Activated T-cell treated with anti-CD3 and anti-CD28 coated beads for 1 hour (primary cell): ENCODE measurements at regions not wholly inside any gene's neighbourhood (a gene's known extent, or its start where the extent isn't known, plus 50 kb on each side); places are given as distances from the start of the nearest gene placed in this dataset.

ENCODE experiments used
- DNase-seq: peaks from one replicate; pipeline ENCODE4 v3.0.0-alpha.2; 2020; ENCODE audit warnings: low read depth

DNA sequence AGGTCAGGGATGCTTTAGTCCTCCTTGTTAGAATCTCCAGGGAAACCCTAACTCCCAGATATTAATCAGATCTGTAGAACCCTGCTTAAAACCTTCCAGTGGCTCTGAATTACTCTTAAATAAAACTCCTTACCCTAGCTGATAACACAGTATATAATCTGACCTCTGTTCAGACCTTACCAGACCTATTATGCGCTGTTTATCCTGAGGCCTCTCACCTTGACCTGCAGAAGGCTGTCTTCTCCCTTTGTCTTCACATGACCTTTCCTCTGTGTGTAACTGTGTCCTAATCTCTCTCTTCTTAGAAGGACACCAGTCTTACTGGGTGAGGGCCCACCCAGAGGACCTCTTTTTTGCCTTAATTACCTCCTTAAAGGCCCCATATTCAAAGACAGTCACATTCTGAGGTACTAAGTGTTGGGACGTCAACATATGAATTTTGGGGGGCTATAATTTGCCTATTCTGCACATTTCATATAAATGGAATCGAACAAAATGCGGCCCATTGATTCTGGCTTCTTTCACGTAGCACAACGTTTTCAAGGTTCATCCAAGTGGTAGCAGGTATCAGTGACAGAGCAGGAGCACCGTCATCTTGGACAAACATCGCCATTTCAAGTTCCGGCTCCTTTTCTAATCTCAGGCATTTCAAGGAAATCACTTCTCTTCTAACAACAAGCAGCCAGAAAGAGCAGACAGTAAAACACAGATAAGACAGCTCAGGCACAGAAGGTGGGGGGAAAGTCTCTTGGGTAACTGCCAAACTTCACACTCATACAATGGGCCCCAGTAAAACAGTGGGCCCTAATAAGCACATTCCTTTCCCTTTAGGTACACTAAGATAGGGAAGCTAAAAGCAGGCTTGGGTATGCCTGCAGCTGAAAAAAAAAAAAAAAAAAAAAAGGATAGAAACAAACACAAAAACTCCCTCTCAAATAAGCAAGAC, 200.2 kb upstream of the NUDT4 start:
- no peak for DNase-seq

DNA sequence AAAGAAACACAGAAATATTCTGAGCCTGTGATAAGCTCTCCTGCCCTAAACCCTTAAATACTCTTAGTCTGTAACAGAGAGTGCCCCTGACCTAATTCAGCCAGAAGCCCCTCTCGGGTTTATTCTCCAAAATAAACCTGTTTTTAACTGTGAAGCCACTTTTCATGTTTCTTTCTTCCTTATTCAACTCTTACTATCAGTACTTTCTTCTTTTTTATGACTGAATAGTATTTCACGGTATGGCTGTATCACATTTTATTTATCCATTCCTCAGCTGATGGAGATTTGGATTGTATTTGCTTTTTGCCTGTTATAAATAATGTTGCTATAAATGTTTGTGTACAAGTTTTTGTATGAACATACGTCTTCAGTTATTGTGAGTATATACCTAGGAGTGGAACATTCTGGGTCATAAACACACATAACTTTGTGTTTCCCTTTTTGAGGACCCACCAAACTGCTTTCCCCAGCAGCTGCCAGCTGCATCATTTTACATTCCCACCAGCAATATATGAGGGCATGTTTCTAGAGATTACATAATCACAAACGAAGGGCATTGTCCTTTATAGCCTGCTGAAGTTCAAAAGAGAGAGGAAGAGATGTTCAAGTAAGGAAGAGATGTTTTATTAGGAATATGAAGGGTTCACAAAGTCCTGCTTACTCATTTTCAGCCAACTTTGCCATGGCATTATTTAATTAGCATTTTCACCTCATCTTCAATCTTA, 199.4 kb upstream of the NUDT4 start:
- DNase-seq: no peak

DNA sequence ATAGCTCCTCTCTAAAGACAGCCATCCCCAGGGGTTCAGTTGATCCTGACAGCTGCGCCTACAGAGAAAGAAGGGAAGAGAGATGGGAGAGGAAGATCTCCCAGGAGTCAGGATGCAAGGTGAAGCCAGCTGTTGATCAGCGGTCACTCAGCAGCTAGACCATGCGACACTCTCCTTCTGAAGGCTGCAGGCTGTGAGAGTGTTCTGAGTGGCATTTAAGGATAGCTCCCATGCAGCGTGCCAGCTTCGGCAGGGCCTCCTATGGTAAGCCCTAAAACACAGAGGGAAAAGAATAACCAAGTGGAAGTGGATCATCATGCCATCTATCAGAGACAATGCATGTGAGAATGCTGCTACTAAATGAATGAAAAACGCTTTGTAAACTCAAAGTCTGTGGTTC, 197.9 kb upstream of the NUDT4 start:
- DNase-seq: no peak

DNA sequence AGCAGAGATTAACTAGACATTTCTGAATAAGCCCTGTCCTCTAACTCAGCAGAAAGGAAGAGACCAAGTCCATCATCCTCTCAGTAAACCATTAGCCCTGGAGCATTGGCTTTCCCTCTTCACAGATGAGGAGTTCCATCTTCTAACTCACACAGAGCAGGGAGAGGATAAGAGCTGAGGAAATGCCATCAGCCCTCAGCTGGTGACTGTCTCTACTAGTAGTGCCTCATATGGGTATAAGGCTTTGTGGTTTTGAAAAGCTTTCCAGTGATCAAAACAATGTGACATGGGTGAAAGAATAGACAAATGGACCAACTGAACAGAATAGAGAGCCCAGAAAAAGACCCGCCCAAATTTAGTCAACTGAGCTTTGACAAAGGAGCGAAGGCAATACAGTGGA, 197.2 kb upstream of the NUDT4 start:
- no peak for DNase-seq

DNA sequence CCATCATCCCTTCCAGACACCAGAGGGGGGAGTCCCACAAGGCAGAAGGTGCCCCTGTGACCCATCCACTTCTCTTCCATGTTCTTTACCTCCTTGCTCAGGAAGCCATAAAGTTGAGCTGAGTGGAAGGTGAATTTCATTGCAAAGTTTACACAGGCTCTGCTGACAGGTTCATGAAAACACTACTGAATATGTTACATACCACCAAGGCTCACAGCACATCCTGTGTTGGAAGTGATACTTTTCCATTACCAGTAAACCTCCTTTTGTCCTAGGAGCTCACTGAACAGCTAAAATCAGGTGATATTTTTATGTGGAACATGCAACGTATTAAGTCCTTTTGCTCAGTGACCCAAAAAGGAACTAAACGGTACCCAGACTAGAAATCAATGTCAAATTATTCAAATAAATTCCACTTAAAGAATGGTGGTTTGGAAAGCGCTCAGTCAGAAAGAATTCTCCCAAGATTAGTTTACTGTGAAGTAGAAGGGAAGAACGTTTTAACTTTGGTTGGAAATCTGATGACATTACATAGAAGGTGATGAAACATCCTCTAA, 196.2 kb upstream of the NUDT4 start:
- no peak for DNase-seq

DNA sequence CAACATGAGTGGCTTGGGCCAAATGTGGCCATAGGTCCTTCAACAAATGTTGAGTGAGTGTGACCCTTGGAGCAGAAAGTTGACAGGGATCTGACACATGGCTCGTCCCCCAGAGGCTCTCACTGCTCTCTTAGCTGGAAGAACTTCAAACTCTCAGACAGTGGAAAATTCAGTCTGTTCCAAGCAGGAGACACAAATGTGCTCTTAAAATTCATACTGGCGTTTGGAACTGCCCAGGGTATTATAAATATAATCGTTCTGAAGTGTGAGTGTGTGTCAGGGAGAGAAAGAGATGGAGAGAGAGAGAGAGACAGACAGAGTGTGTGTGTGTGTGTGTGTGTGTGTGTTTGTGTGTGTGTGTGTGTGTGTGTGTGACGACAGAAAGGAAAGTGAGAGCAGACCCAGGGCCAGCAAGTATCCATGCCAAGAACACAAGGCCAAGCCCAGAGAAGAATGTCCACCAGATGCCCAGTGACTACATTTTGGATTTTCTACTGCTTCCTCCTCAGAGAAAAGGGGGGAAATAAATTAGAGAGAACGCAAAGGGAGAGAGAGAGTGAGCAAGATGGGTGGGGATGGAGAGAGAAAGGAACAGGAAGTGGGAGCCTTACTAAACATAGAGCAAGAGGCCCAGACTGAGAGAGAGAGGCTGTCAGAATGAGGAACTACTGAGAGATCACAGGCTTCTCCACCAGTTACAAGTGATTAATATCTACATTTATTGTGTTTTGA, 193.6 kb upstream of the NUDT4 start:
- no peak for DNase-seq

DNA sequence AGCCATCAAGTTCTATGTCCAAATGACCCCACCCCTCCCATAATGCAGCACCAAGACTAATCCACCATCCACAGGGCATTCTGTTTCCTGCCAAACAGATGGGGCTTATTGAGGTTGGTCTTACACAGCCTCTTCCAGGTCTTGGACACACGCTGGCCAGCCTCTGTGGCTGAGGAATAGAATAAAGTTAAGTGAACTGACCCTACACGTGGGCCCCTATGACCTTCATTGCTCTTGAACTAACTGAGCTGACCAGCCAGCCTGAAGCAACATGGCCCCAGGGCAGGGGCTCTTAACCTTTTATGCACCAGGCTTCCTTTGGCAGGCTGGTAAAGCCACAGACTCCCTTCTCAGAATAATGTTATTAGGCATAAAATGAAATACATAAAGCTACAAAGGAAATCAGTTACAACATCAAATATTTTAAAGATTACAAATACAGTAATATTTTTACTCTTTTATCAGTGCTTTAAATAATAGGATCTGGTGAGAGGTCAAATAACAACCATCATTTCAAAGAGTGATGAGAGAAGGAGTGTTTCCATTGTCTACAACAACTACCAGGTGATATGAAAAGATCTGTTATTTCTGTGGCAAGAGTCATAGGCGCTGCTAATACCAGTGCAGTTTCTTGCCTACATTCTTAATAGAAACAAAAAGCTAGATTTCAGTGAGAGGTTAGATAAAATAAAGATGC, 192.9 kb upstream of the NUDT4 start:
- no peak for DNase-seq

DNA sequence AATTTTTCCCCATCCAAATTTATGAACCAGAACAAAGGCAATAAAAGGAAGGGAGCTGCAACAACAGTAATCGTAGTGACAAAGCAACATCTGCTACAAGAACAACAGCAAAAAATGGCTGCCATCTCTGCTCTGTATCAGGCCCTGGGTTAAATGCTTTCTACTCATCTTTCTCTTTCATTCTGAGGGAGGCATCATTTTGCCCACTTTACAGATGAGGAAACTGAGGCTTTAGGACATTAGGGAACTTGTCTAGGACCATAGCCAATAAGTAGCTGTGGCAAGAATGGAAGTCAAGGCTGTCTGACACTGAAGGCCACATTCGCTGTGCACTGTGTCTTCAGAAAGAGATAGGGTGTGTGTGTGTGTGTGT, 192.4 kb upstream of the NUDT4 start:
- DNase-seq: no peak

DNA sequence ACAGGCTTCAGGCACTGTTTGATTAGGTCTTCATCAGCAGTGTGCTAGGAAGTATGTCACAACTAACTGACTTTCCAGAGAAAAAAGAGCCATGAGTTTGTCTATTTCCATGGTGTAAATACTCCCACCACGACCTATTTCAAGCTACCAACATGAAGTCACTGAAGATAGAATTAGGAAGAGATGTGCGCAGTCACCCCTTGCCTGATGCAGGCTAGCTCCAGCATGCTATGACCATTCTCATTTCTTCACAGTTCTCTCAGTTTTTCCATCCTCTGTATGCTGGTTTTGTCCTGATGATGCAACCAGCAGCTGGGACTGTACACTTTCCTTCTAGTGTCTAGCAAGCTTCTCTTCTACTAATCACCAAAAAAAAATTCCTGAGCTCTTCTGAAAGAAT, 191.6 kb upstream of the NUDT4 start:
- no peak for DNase-seq

DNA sequence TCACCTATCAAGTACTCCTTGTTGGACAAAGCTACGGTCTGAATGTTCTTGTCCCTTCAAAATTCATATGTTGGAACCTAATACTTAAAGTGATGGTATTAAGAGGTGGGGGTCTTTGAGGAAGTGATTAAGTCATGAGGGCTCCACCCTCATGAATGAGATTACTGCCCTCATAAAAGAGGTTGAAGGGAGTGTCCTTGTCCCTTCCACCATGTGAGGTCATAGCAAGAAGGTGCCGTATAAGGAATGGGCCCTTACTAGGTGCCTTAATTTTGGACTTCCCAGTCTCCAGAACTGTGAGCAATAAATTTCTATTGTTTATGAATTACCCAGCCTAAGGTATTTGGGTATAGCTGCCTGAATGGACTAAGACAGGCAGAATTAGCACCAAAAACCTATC, 191.1 kb upstream of the NUDT4 start:
- no peak for DNase-seq

DNA sequence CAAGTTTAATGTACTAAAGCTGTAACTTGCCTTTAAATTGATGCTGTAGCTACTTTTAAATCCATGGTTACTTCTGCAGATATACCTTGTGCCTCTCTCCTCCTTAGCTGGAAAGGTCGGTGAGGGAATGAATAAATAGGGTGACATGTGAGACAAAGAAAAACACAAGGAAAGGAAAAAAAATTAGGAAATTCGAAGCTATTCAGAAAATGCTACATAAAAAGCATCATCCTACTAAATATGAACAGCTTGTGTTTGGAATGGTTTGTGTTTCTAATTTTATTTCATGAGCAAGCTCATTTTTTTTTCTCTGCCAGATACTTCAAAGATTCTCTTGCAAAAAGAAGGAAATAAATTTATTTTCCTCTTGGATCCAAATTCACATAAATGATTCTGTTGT, 186.3 kb upstream of the NUDT4 start:
- DNase-seq: no peak

DNA sequence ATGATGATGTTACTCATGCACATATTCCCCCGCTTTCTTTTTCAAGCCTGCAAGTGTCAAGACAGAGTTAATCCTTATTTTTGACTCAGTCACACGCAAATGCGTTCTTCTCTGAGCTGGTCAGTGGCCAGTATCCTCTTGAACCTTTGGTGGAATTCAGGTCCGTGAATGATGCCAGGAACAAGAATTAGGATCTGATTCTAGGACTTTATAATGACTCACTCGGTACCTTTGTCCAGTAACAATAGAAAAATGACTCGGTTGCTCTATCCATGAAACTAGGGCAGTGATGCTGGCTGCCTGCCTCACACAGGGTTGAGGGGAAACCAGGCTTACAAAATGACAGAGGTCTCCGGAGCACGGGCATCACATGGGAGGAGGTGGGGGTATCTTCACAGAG, 185.8 kb upstream of the NUDT4 start:
- DNase-seq: no peak

DNA sequence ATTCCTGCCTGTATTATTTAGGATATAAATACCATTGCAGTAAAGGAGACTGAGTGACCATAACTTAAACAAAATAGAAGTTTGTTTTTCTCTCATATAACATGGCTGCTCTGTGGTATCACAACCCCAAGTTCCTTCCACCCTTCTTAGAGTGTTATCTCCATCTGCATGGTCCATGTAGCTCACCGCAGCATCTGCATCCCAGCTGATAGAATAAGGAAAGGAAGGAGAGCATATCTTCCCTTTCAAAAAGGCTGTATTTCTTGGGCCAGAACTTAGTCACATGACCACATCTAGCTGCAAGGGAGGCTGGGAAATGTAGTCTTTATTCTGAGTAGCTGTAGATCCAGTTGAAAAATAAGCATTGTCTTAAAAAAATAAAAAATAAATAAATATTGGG, 184.8 kb upstream of the NUDT4 start:
- DNase-seq: no peak

DNA sequence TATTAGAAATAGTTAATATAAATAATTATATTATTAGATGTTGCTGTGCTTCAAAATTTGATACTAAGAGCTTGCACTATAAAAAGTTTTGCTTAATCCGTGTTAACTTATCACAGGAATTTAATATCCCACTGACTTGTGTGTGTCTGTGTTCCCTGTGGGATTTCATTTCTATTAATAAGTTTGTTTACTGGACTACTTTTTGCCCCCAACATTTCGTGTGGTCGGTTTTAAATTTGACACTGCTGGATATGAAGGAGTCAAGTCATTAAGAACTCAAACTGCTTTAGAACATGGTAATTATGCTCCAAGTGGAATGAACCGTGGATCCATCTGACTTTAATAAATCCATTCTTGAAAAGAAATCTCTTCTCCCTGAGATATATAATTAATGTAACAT, 182.2 kb upstream of the NUDT4 start:
- no peak for DNase-seq

DNA sequence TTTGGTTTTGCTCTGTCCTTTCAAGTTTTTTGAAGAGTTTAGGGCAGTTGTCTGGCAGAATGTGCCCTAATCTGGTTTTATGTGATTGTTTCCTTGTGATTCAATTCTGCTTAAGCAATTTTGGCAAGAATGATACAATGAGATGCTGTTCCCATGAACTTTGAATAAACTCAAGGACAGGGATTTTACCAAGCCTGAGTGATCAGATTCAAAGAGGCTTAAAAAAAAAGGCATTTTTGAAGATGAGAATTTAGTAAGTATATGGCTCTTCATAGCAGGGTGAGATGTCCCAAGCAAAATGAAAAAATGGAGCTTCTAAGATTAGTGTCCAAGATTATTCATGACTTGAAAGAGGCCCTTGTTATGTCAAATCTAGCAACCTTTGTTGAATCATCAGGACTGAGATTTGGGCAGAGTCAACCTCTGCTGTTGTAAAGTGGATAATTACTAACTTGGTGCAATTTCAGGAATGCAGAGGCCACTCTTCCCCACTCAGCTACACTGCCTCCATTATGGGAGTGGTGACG, 180.6 kb upstream of the NUDT4 start:
- no peak for DNase-seq

DNA sequence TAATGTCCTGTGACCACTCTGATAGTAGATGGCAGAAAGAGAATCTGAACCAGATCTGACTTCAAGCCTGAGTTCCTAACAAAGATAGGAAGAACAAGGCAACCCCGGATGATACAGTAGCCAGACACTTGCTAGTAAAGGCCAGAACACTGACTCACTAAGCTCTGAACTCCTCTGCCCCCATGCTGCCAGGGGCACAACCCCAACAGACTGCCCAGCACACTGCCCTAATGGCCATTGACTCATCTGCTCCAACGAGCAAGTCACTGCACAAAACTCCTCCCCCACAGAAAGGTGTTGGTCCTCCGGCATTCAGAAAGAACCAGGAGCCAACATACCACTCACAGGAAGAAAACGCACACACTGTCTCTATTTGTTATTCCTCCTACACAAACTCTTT, 179.6 kb upstream of the NUDT4 start:
- no peak for DNase-seq

DNA sequence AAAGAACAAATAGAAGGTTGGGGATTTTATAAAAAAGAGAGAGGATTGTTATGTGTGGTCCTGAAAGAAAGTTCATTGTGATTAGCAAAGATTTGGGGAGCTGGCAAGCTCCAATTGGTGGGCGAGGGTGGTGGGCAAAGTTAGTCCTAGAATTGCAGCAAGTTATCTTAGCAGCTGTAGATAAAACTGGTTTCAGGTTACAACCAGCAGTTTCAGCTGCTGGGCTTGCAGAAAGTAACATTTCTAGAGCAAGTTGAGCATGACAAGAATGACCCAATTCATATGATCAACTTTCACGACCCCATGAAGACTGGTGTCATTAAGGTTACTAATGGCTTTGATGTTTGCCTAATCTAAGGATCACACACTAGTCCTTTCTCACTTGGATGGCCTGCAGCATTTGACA, 177.9 kb upstream of the NUDT4 start:
- no peak for DNase-seq

DNA sequence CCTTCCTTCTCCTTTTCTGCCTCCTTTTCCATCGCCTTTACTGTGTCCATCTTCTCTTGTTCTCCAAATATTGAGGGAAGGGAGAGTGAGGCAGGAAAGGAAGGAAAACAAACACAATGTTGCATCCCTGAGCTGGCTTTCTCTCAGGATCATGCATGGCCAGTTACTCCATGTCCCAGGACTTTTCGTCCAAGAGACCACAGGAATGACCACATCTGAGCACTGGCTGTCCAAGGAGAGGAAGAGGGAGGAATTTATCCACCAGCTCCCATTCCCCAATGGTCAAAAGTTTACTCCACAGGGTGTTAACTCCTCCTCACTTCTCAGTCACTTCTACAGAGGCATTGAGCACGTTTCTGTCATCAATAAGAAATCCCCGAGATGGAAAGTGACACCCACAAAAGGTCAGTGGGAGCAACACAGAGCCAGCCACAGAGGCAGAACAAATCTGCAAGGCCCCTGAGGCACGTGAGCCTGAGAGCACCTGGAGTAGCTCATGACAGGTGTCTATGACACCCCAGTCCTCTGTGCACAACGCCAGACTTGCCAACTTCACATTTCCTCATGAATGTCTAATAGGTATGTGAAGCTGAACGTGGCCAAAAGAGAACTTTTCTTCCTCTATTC, 177.3 kb upstream of the NUDT4 start:
- no peak for DNase-seq

DNA sequence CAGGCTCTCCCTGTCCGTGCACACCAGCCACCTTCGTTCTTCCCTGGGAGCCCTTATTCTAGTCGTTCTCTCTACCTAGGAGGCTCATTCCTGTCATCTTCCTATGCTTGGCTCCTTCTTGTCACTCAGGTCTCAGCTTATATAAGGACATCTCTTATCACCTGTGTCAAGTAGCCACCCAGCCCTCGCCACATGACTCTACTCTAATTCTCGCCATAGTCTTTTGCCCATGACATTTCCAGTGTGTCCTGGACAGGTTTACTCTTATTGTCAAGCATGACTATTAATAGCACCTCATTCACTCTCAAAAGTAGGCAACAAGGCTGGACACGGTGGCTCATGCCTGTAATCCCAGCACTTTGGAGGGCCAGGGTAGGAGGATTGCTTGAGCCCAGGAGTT, 175.7 kb upstream of the NUDT4 start:
- DNase-seq: no peak

DNA sequence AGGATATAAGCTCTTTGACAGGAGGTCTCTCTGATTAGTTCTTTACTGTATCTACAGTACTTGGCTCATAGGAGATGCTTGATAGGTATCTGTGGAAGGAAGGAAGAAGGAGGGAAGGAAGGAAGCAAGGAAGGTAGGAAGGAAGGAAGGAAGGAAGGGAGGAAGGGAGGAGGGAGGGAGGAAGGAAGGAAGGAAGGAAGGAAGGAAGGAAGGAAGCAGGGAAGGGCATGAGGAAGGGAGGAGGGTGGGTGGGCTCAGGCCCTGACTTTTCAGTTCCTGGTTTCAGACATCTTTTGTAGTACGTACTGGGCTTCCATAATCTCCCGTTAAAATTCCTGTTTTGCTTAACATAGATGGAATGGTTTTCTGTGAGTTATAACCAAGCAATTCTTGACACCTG, 175.0 kb upstream of the NUDT4 start:
- DNase-seq: no peak

DNA sequence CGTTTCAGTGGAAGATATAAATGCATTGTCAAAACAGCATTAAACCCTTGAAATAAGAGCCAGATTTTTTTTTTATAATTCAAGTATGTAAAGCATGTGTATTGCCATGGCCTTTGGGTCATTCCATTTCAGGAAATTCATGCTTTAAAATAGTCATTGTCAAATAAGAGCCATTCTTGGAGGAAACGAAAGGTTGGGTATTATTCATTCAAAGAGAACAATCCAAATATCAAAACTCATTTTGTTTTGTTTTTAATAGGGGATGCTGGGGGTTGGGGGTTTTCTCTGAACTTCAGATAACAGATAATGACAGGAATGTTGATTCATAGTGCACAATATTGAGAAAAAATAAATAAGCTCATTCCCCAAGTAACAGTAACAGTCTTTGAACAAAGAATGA, 174.4 kb upstream of the NUDT4 start:
- DNase-seq: no peak
